IPS-20b (cell line): ENCODE measurements at regions not wholly inside any gene's neighbourhood (a gene's known extent, or its start where the extent isn't known, plus 50 kb on each side); places are given as distances from the start of the nearest gene placed in this dataset.

Experiments used
- H3K27ac ChIP-seq: one replicate; pipeline ENCODE4 v1.5.1; 2013; ENCODE audit warnings: low read length
- H3K27me3 ChIP-seq: 2 replicates; pipeline ENCODE4 v1.6.1; 2013; ENCODE audit warnings: mild to moderate bottlenecking, low read length, inconsistent platforms; ENCODE audit not compliant: insufficient read depth
- H3K36me3 ChIP-seq: 2 replicates; pipeline ENCODE4 v1.6.1; 2013; ENCODE audit warnings: low read depth, mild to moderate bottlenecking, inconsistent platforms, low read length, moderate library complexity; ENCODE audit not compliant: insufficient read depth
- H3K4me1 ChIP-seq: 2 replicates; pipeline ENCODE4 v1.6.1; 2013; ENCODE audit warnings: mild to moderate bottlenecking, control low read depth, inconsistent platforms, low read length, moderate library complexity; ENCODE audit not compliant: insufficient read depth
- H3K4me3 ChIP-seq: 2 replicates; pipeline ENCODE4 v1.5.1; 2013; ENCODE audit warnings: mild to moderate bottlenecking, low read length, inconsistent platforms
- H3K9ac ChIP-seq: 2 replicates; pipeline ENCODE4 v1.6.1; 2013; ENCODE audit warnings: low read depth, mild to moderate bottlenecking, inconsistent platforms, low read length, moderate library complexity
- H3K9me3 ChIP-seq: 2 replicates; pipeline ENCODE4 v1.6.1; 2013; ENCODE audit warnings: mild to moderate bottlenecking, low read depth, low read length, inconsistent platforms; ENCODE audit not compliant: insufficient read depth

GRCh38 chr12:93297536-93297935 lies 80.2 kb upstream of the NUDT4 start:
- Histone ChIP-seq H3K9ac (no peak overlapping the region), H3K27me3 (no peaks in the 10 kb centered on the region), H3K4me3 (no peak overlapping the region), H3K27ac (no peak overlapping the region), H3K36me3 (no peaks in the 10 kb centered on the region), H3K9me3 (no peaks in the 10 kb centered on the region), H3K4me1 (no peaks in the 10 kb centered on the region)

DNA sequence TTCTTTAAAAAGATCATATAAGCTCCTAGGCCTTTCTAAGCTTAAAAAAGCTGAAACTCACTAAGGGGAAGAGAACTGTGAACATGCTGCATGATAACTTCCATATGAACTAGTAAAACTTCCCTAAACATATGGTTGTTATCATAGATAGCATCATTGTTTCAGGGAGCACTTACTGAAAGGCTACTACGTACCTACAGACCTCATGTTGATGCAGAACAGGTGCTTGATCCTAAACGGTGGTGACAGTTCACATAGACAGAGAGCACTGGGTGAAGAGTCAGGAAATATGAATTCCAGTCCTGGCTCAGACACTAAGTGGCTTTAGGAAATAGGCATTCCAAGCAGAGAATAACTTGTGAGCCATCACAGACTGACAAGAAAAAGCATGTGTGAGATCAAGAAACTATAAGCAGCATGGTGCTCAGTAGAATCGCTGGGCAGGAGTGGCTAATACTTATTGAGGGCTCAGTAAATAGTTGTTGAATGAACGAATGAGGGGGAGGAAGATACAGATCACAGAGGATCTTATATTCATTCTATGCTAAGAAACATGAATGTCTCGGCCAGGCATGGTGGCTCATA lies 78.4 kb upstream of the NUDT4 start:
- Histone ChIP-seq H3K27me3 (no peaks in the 10 kb centered on the region), H3K4me3 (no peak overlapping the region), H3K27ac (no peak overlapping the region), H3K9ac (no peak overlapping the region), H3K4me1 (no peaks in the 10 kb centered on the region), H3K9me3 (no peaks in the 10 kb centered on the region), H3K36me3 (no peaks in the 10 kb centered on the region)

DNA sequence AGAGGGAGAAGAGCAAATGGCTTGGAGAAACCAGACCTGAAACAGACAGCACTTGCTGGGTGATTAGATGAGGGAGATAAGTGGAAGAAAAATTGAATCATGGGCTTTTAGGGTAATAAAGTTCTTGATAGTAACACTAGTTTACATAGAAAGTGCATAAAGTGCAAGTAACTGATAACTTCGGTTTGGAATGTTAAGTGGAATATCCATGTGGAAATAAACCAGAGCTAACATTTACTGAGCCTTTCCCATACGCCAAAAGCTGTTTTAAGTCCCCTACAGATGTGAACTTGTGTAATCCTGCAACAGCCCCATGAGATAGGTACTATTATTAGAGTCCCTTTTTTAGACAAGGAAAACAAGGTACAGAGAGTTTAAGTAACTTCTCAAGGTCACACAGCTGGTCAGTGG lies 77.1 kb upstream of the NUDT4 start:
- H3K9me3 ChIP-seq = no peaks in the 10 kb centered on the region
- no peaks in the 10 kb centered on the region for H3K27me3 ChIP-seq

DNA sequence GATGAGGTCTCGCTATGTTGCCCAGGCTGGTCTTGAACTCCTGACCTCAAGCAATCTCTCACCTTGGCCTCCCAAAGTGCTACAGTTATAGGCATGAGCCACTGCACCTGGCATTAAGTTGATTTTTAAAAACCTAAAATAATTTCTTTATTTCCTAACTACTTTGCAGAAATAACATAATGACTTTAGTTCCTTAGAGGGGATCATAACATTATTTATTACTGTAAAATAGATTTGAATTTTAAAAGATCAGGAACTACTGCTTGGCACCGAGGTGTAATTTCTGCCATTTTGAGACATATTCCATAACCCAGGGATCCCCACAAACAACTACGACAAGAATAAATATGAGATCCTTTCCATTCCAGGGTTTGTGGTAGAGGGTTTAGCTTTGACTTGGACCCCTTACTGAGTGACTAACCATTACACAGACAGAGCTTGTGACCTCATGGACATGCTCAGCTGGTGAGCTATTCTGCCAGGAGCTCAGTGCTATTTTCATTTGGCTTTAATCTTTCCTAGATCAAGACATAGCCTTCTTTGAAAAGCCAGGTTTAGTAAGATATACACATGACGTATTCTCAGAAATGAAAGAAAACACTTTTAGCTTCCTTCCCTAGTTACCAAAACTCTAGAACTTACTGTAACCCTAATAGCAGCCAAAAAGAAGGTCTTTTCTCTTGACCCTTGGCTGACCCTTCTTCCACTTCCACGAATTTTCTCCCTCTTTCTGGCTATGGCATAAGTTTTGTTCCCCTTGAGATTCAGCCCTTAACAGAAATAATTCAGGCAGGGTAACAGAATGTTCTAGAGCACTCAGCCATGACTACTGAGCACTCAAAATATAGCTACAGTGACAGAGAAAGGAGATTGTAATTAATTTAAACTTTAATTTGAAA lies 75.1 kb upstream of the NUDT4 start:
- Histone ChIP-seq H3K9me3 (no peaks in the 10 kb centered on the region), H3K4me3 (no peak overlapping the region), H3K4me1 (no peaks in the 10 kb centered on the region), H3K27me3 (no peaks in the 10 kb centered on the region), H3K36me3 (no peaks in the 10 kb centered on the region), H3K9ac (no peak overlapping the region), H3K27ac (no peak overlapping the region)

More for the DNA sequence above, 77.1 kb upstream of the NUDT4 start:
- Histone ChIP-seq H3K36me3 (no peaks in the 10 kb centered on the region), H3K27ac (no peak overlapping the region), H3K4me3 (no peak overlapping the region), H3K4me1 (no peaks in the 10 kb centered on the region), H3K9ac (no peak overlapping the region)

- no peaks in the 10 kb centered on the region for H3K9me3 ChIP-seq
- H3K9ac ChIP-seq = no peak overlapping the region
- no peaks in the 10 kb centered on the region for H3K27me3 ChIP-seq
- H3K4me1 ChIP-seq = no peaks in the 10 kb centered on the region
- H3K27ac ChIP-seq = no peak overlapping the region
- H3K36me3 ChIP-seq = no peaks in the 10 kb centered on the region
- H3K4me3 ChIP-seq = no peak overlapping the region
Measured at GRCh38 chr12:93306636-93307035, 71.1 kb upstream of the NUDT4 start.

- Histone ChIP-seq H3K4me3 (no peak overlapping the region), H3K9me3 (no peaks in the 10 kb centered on the region), H3K9ac (no peak overlapping the region), H3K27me3 (no peaks in the 10 kb centered on the region), H3K4me1 (no peaks in the 10 kb centered on the region), H3K27ac (no peak overlapping the region), H3K36me3 (no peaks in the 10 kb centered on the region)
Measured at GRCh38 chr12:93308281-93308680, 69.4 kb upstream of the NUDT4 start.

DNA sequence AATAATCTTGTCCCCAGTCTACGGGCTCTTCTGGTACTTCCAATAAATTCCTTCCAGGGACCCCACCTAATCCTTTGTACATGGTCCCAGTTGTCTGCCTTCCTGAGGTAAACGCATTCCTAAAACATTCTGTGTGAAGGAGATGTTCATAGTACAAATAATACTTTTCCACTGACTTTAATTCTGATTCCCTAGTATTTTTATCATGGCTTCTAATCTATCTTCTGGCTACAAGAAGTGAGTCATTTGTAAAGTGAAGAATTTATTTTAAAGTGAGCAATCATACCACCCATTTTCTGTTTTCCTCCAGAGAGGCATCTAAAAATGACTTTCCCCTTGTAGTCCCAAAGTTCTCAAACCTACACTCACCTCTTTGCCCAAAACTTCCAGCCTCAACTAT lies 65.9 kb upstream of the NUDT4 start:
- Histone ChIP-seq H3K27me3 (no peaks in the 10 kb centered on the region), H3K9me3 (no peaks in the 10 kb centered on the region), H3K4me1 (no peaks in the 10 kb centered on the region), H3K27ac (no peak overlapping the region), H3K36me3 (no peaks in the 10 kb centered on the region), H3K9ac (no peak overlapping the region), H3K4me3 (no peak overlapping the region)

GRCh38 chr12:93314177-93314497 lies 63.6 kb upstream of the NUDT4 start:
- H3K9ac ChIP-seq = no peak overlapping the region
- no peaks in the 10 kb centered on the region for H3K4me1 ChIP-seq
- H3K27ac ChIP-seq = no peak overlapping the region
- H3K4me3 ChIP-seq = no peak overlapping the region
- H3K27me3 ChIP-seq = no peaks in the 10 kb centered on the region
- H3K9me3 ChIP-seq = no peaks in the 10 kb centered on the region
- H3K36me3 ChIP-seq = no peaks in the 10 kb centered on the region

DNA sequence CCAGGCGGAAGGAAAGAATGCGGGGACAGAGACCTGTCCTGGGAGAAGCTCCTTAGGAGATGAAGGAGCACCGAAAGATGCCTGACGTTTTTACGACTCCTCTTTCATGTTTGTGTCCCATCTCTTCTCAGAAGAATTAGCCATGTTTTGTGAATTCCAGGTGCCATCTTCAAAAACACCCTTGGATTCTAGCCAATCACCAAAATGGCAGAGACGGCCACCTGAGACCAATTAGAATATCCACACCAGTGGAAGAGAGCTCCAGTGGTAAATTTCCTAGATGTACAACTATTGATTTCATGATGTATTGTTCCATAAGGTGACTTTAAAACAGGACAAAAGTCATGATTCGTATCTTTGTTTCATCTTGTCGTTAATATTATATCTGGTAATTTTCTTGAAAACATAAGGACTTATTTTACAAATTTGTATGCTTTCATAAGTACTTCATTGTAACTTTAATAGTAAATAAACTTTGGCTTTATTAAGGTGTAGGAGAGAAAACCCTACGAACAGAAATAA lies 62.3 kb upstream of the NUDT4 start:
- no peaks in the 10 kb centered on the region for H3K36me3 ChIP-seq
- no peaks in the 10 kb centered on the region for H3K4me1 ChIP-seq
- H3K9me3 ChIP-seq = no peaks in the 10 kb centered on the region
- H3K4me3 ChIP-seq = no peak overlapping the region
- H3K27ac ChIP-seq = no peak overlapping the region
- H3K9ac ChIP-seq = no peak overlapping the region
- no peaks in the 10 kb centered on the region for H3K27me3 ChIP-seq

DNA sequence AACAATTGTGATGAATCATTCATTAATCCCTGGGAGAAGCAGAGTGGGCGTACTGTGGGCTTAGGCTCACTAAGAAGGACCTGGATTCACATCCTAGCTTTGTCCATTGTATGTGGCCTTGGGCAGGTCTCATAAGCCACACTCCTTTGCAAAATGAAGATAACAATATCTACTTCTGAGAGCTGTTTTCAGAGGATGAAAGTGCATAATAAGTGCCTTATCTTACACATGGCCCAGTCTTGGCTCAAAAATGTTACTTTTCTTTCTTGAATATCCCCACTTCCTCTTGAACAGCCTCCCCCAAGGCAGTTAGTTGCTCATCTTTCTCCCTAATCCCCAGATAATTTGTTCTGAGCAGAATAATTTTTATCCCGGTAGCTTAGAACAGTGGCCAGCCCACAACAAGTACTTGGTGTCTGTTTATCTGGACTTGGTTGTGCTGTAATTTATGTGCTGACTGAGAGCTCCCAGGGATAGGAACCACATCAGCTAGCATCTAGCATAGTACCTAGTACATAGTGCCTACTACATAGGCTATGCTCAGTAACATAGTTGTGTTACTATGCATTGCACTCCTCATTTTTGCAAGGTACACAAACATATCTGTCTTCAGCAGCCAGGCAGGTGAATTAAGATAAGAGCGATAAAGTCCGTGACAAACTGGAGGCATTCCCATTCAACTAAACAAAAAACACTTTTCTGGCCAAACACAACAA lies 61.7 kb upstream of the NUDT4 start:
- H3K4me1 ChIP-seq = no peaks in the 10 kb centered on the region
- no peak overlapping the region for H3K27ac ChIP-seq
- H3K36me3 ChIP-seq = no peaks in the 10 kb centered on the region

DNA sequence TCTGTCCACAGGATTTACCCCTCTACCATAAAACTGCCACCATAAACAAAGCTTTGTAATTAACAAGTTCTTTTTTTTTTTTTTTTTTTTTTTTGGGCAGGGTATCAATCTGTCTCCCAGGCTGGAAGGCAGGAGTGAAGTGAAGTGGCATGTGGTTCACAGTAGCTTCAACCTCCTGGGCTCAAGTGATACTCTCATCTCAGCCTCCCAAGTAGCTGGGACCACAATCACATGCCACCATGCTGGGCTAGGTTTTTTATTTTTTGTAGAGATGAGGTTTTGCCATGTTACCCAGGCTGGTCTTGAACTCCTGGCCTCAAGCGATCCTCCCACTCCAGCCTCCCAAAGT lies 61.1 kb upstream of the NUDT4 start:
- Histone ChIP-seq H3K9ac (no peak overlapping the region), H3K4me1 (no peaks in the 10 kb centered on the region), H3K4me3 (no peak overlapping the region), H3K9me3 (no peaks in the 10 kb centered on the region), H3K27me3 (no peaks in the 10 kb centered on the region), H3K27ac (no peak overlapping the region), H3K36me3 (no peaks in the 10 kb centered on the region)

More for the DNA sequence above, 61.7 kb upstream of the NUDT4 start:
- H3K27me3 ChIP-seq = no peaks in the 10 kb centered on the region
- no peaks in the 10 kb centered on the region for H3K9me3 ChIP-seq
- no peak overlapping the region for H3K9ac ChIP-seq
- H3K4me3 ChIP-seq = no peak overlapping the region

- Histone ChIP-seq H3K4me3 (no peak overlapping the region), H3K9ac (no peak overlapping the region), H3K9me3 (no peaks in the 10 kb centered on the region), H3K27ac (no peak overlapping the region), H3K27me3 (no peaks in the 10 kb centered on the region), H3K36me3 (no peaks in the 10 kb centered on the region), H3K4me1 (no peaks in the 10 kb centered on the region)
Measured at GRCh38 chr12:93317227-93317626, 60.5 kb upstream of the NUDT4 start.
